DMS153 treated with DMSO at 0.1 percent for 48 hours (cell line): ENCODE measurements at regions not wholly inside any gene's neighbourhood (a gene's known extent, or its start where the extent isn't known, plus 50 kb on each side); places are given as distances from the start of the nearest gene placed in this dataset.

Source experiments
- DNase-seq: peaks from one replicate; lab custom pipeline; 2025; ENCODE audit not compliant: unreplicated experiment; lab: John Stamatoyannopoulos, UW

DNA sequence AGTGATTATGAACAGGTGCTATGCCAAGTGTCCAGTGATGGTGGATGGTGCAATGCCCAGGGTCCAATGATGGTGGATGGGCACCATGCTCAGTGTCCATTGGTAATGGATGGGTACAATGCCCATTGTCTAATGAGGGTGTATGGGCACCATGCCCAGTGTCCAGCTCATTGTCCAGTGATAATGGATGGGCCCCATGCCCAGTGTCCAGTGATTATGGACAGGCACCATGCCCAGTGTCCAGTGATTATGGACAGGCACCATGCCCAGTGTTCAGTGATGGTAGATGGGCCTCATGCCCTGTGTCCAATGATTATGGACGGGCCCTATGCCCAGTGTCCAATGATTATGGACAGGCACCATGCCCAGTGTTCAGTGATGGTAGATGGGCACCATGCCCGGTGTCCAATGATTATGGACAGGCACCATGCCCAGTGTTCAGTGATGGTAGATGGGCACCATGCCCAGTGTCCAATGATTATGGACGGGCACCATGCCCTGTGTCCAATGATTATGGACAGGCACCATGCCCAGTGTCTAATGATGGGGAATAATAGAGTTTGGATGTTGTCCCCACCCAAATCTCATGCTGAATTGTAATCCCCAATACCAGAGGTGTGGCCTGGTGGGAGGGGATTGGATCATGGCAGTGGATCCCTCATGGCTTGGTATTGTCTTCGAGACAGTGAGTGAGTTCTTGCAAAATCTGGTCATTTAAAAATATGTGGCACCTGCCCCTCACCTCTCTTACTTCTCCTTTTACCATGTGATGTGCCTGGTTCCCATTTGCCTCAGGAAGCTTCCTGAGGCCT lies 87.8 kb downstream of the ANKRD10 start:
- no peak for DNase-seq
